ENCODE measurements at regions not wholly inside any gene's neighbourhood (a gene's known extent, or its start where the extent isn't known, plus 50 kb on each side); places are given as distances from the start of the nearest gene placed in this dataset.

GRCh38 chr6:27687154-27688013 is 214.5 kb upstream of the ZNF184 start (continued):
- TF ChIP-seq TFE3 (CRISPR knock-in tag; IDR thresholded peaks at IDR 0.05) (peak; percentile 49; the same call in 1 of the 2 replicates), PHB2 (IDR thresholded peaks at IDR 0.05; ENCODE audit: partially characterized antibody) (no peak), NFYC (CRISPR knock-in tag; IDR thresholded peaks at IDR 0.05) (no peak), ZNF816 (CRISPR knock-in tag; IDR thresholded peaks at IDR 0.05; ENCODE audit: borderline replicate concordance) (no peak; the same call in 1 of the 2 replicates), ONECUT2 (CRISPR knock-in tag; IDR thresholded peaks at IDR 0.05) (no peak), SMARCC2 (IDR thresholded peaks at IDR 0.05) (no peak), MYPOP (CRISPR knock-in tag; IDR thresholded peaks at IDR 0.05) (no peak; the same call in 1 of the 2 replicates), GATA4 (IDR thresholded peaks at IDR 0.05; ENCODE audit: borderline replicate concordance, low read depth) (no peak), ZNF207 (IDR thresholded peaks at IDR 0.05; ENCODE audit: borderline replicate concordance) (no peak), STAT6 (CRISPR knock-in tag; IDR thresholded peaks at IDR 0.05; ENCODE audit: borderline replicate concordance) (no peak), FOXO1 (CRISPR knock-in tag; IDR thresholded peaks at IDR 0.05) (no peak; the same call in 1 of the 2 replicates), EP300 (IDR thresholded peaks at IDR 0.05; ENCODE audit: low read depth in 2 of 2, low read length in 2 of 2) (no peak), EP300 (CRISPR knock-in tag; IDR thresholded peaks at IDR 0.05; ENCODE audit: borderline replicate concordance) (no peak), HOMEZ (CRISPR knock-in tag; IDR thresholded peaks at IDR 0.05; ENCODE audit: low read depth) (0 out of 2 replicates have a peak, but pooled peaks have one; percentile 33)

All from HepG2 (cell line).